K562 (cell line): ENCODE measurements at regions not wholly inside any gene's neighbourhood (a gene's known extent, or its start where the extent isn't known, plus 50 kb on each side); places are given as distances from the start of the nearest gene placed in this dataset.

Source experiments
- ATAC-seq: fragments of 200-7000 bp; cut with Tn5 transposase; 3 replicates; pipeline ENCODE4 v1.9.1; 2020; ENCODE audit warnings: moderate library complexity
- BruUV-seq: library from RNA; stranded (reverse); fragments of 400-500 nt; replicated peaks from 2 replicates; lab custom pipeline; 2021; lab: Mats Ljungman, UMichigan
- CTCF ChIA-PET: fragments of 300-600 bp; formaldehyde crosslinking; extraction: SDS; loops from one replicate; lab custom pipeline; 2021; ENCODE audit warnings: low intra/inter-chr PET ratio; lab: Yijun Ruan, JAX
- POLR2A ChIA-PET: fragments of 300-600, 350-650 bp; sonication (Branson Sonifier 250); formaldehyde crosslinking; extraction: SDS; loops from one replicate; lab custom pipeline; 2021; ENCODE audit warnings: antibody characterized with exemption, inconsistent platforms; lab: Yijun Ruan, JAX
- DNase-seq, 4 experiments: peaks; one replicate each; pipeline versions ENCODE4 v3.0.0 to v3.0.0-alpha.2; 2011 to 2018; ENCODE audit warnings: low spot score in 3 of 4, mixed read lengths in 3 of 4; ENCODE audit errors: extremely low read depth in 1 of 4
- FAIRE-seq: peaks from 2 replicates; lab custom pipeline; 2011; peaks lifted over from hg19 to GRCh38; lab: Jason Lieb, UNC
- H2AFZ ChIP-seq: 2 replicates; pipeline ENCODE4 v1.6.0; 2011; ENCODE audit warnings: low read depth, low read length, control low read depth, inconsistent platforms
- H3K27ac ChIP-seq: fragments of 200-600 bp; 3 replicates; pipeline ENCODE4 v1.8.0; 2011; ENCODE audit warnings: low read depth, mild to moderate bottlenecking, control low read depth, inconsistent platforms, low read length, moderate library complexity, mixed read lengths; ENCODE audit errors: extremely low read depth
- H3K27me3 ChIP-seq, 2 experiments: fragments of 300-600 bp in 1 of 2; 2 replicates in 1 of 2; 3 replicates in 1 of 2; pipeline versions ENCODE4 v1.6.0 to v1.8.0; 2011; ENCODE audit warnings: inconsistent platforms in 2 of 2, low read length in 2 of 2, mild to moderate bottlenecking in 1 of 2, mixed read lengths in 1 of 2, moderate library complexity in 1 of 2; ENCODE audit not compliant: control insufficient read depth in 2 of 2, insufficient read depth in 2 of 2
- H3K36me3 ChIP-seq: fragments of 300-600 bp; 3 replicates; pipeline ENCODE4 v1.8.0; 2011; ENCODE audit warnings: mild to moderate bottlenecking, low read length, inconsistent platforms; ENCODE audit not compliant: control insufficient read depth, insufficient read depth
- H3K4me1 ChIP-seq, 2 experiments: fragments of 200-600 bp in 1 of 2; replicated peaks in 1 of 2; 2 replicates in 1 of 2; 3 replicates in 1 of 2; pipeline versions ENCODE4 v1.5.1 to v1.8.0; 2011; ENCODE audit warnings: inconsistent platforms in 2 of 2, low read length in 2 of 2, mild to moderate bottlenecking in 1 of 2, mixed read lengths in 1 of 2, moderate library complexity in 1 of 2; ENCODE audit not compliant: control insufficient read depth in 2 of 2, insufficient read depth in 2 of 2
- H3K4me2 ChIP-seq: 2 replicates; pipeline ENCODE4 v1.6.1; 2011; ENCODE audit warnings: low read length, control low read depth, inconsistent platforms, mixed read lengths; ENCODE audit not compliant: insufficient read depth
- H3K4me3 ChIP-seq: fragments of 200-600 bp; sonication (generic), shearing (Covaris generic); 2 replicates; pipeline ENCODE4 v1.5.1; 2016; ENCODE audit warnings: control low read depth, inconsistent platforms
- H3K79me2 ChIP-seq: fragments of 200-600 bp; 3 replicates; pipeline ENCODE4 v1.8.0; 2011; ENCODE audit warnings: low read length, inconsistent platforms; ENCODE audit not compliant: control insufficient read depth, insufficient read depth
- H3K9ac ChIP-seq, 2 experiments: 2 replicates each; pipeline versions ENCODE4 v1.6.0 to v1.6.1; 2011; ENCODE audit warnings: low read depth in 2 of 2, low read length in 2 of 2, control low read depth in 1 of 2, inconsistent platforms in 1 of 2, mild to moderate bottlenecking in 1 of 2, mixed read lengths in 1 of 2; ENCODE audit not compliant: insufficient read depth in 1 of 2
- H3K9me1 ChIP-seq: one replicate; pipeline ENCODE4 v1.6.0; 2011; ENCODE audit warnings: inconsistent platforms, mild to moderate bottlenecking, low read length, moderate library complexity; ENCODE audit not compliant: control insufficient read depth, insufficient read depth
- H3K9me3 ChIP-seq: replicated peaks from 2 replicates; pipeline ENCODE4 v1.5.1; 2011; ENCODE audit warnings: low read depth, low read length, inconsistent platforms; ENCODE audit not compliant: control insufficient read depth, insufficient read depth
- H4K20me1 ChIP-seq: replicated peaks from 2 replicates; pipeline ENCODE4 v1.6.1; 2011; ENCODE audit warnings: low read length, inconsistent platforms, mixed read lengths; ENCODE audit not compliant: control insufficient read depth, insufficient read depth
- CEBPG ChIP-seq, 3 experiments: fragments of 200-800 bp in 1 of 3; sonication (Bioruptor generic) in 1 of 3; sonication (generic) in 1 of 3; formaldehyde crosslinking in 1 of 3; IDR thresholded peaks in 2 of 3; conservative IDR thresholded peaks in 1 of 3; 2 replicates each; pipeline versions ENCODE4 v1.6.1 to v1.8.0; 2016 to 2022; ENCODE audit warnings: missing compliant biosample characterization in 2 of 3, missing genetic modification characterization in 2 of 3, mild to moderate bottlenecking in 1 of 3, missing genetic modification reagents in 1 of 3
- CLOCK ChIP-seq: fragments of 250-450 bp; sonication (Bioruptor Pico); IDR thresholded peaks from 2 replicates; pipeline ENCODE4 v1.4.0; 2020; ENCODE audit warnings: mild to moderate bottlenecking, moderate library complexity, borderline replicate concordance
- MTA3 ChIP-seq: fragments of 450-650 bp; formaldehyde crosslinking; IDR thresholded peaks from 2 replicates; pipeline ENCODE4 v1.6.1; 2017; ENCODE audit warnings: mild to moderate bottlenecking, borderline replicate concordance
- NCOA2 ChIP-seq, 2 experiments: fragments of 450-650 bp; IDR thresholded peaks; 2 replicates each; pipeline ENCODE4 v1.6.1; 2018; ENCODE audit warnings: mild to moderate bottlenecking in 2 of 2, moderate library complexity in 1 of 2; ENCODE audit not compliant: partially characterized antibody in 2 of 2
- NFIX ChIP-seq: fragments of 250-450 bp; sonication (Bioruptor Pico); IDR thresholded peaks from 2 replicates; pipeline ENCODE4 v1.4.0; 2020; ENCODE audit warnings: low read depth, mild to moderate bottlenecking, moderate library complexity
- THAP12 ChIP-seq: fragments of 250-450 bp; sonication (Bioruptor Pico); IDR thresholded peaks from 2 replicates; pipeline ENCODE4 v1.9.0; 2021; ENCODE audit warnings: mild to moderate bottlenecking, inconsistent platforms
- ZNF263 ChIP-seq: sonication (generic); formaldehyde crosslinking; IDR thresholded peaks from 2 replicates; pipeline ENCODE4 v1.8.0; 2022; ENCODE audit warnings: mild to moderate bottlenecking, missing genetic modification reagents, borderline replicate concordance
- ZNF395 ChIP-seq: fragments of 200-800 bp; sonication (Bioruptor generic); IDR thresholded peaks from 2 replicates; pipeline ENCODE4 v1.6.1; 2017; ENCODE audit warnings: missing genetic modification characterization, missing compliant biosample characterization
- ZNF57 ChIP-seq: fragments of 450-650 bp; formaldehyde crosslinking; IDR thresholded peaks from 2 replicates; pipeline ENCODE4 v1.4.0; 2020; ENCODE audit warnings: mild to moderate bottlenecking, moderate library complexity
- WGBS: fragments of 100-300 bp; shearing (Covaris generic); methylation state at CpG from one replicate; pipeline ENCODE4 v1.1.6; 2016; ENCODE audit warnings: low coverage, mixed read lengths; ENCODE audit not compliant: insufficient coverage; ENCODE audit errors: missing lambda C conversion rate; 5-methylcytosine and 5-hydroxymethylcytosine counted together
- in situ Hi-C: fragments of 300-500 bp; cut with MboI; formaldehyde crosslinking; loops from 4 replicates; pipeline ENCODE4 v1.15.0; 2018; ENCODE audit warnings: inconsistent platforms, mixed read lengths
- intact Hi-C: fragments of 100-400 bp; cut with micrococcal nuclease; formaldehyde crosslinking; loops from 2 replicates; pipeline ENCODE4 v1.14.2; 2022
- TF ChIP-seq, protein P1 (sequence below): IDR thresholded peaks from 3 replicates; pipeline ENCODE4 v1.6.1; 2011; ENCODE audit warnings: borderline replicate concordance, mild to moderate bottlenecking, moderate library complexity; ENCODE audit not compliant: insufficient read length; ENCODE audit errors: extremely low read depth

- TF ChIP-seq ZNF395 (CRISPR knock-in tag), result no peak
- TF ChIP-seq, protein P1, sequence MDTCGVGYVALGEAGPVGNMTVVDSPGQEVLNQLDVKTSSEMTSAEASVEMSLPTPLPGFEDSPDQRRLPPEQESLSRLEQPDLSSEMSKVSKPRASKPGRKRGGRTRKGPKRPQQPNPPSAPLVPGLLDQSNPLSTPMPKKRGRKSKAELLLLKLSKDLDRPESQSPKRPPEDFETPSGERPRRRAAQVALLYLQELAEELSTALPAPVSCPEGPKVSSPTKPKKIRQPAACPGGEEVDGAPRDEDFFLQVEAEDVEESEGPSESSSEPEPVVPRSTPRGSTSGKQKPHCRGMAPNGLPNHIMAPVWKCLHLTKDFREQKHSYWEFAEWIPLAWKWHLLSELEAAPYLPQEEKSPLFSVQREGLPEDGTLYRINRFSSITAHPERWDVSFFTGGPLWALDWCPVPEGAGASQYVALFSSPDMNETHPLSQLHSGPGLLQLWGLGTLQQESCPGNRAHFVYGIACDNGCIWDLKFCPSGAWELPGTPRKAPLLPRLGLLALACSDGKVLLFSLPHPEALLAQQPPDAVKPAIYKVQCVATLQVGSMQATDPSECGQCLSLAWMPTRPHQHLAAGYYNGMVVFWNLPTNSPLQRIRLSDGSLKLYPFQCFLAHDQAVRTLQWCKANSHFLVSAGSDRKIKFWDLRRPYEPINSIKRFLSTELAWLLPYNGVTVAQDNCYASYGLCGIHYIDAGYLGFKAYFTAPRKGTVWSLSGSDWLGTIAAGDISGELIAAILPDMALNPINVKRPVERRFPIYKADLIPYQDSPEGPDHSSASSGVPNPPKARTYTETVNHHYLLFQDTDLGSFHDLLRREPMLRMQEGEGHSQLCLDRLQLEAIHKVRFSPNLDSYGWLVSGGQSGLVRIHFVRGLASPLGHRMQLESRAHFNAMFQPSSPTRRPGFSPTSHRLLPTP, result no peak
Observed at GRCh38 chr1:209430821-209431259, 152.7 kb upstream of the CAMK1G start (continued).

GRCh38 chr1:209431402-209431801, 152.1 kb upstream of the CAMK1G start:
- ATAC-seq, result no peak
- no peak overlapping the region for H3K9ac ChIP-seq
- in situ Hi-C loops, result no loop called here
- no peak for TF ChIP-seq CEBPG (CRISPR knock-in tag; IDR thresholded peaks at IDR 0.05)
- no peak for TF ChIP-seq CEBPG (tag; conservative IDR thresholded peaks at IDR 0.05 in 1 of 2, IDR thresholded peaks at IDR 0.05 in 1 of 2)
- no peak for TF ChIP-seq NCOA2 (IDR thresholded peaks at IDR 0.05; ENCODE audit: partially characterized antibody in 2 of 2)
- TF ChIP-seq THAP12 (CRISPR knock-in tag), result no peak
- TF ChIP-seq MTA3, result no peak
- TF ChIP-seq ZNF57 (CRISPR knock-in tag), result no peak
- TF ChIP-seq ZNF263 (CRISPR knock-in tag), result no peak
- no peak for TF ChIP-seq NFIX
- TF ChIP-seq CLOCK, result no peak

More at GRCh38 chr1:209431402-209431801, 152.1 kb upstream of the CAMK1G start:
- Histone ChIP-seq H3K4me3 (no peak overlapping the region), H3K9me3 (no peaks in the 10 kb centered on the region), H4K20me1 (no peaks in the 10 kb centered on the region), H3K4me1 (no peaks in the 10 kb centered on the region), H3K27me3 (peaks cover 0 to 4% of the 10 kb centered on the region in 2 experiments; a peak in 1 of 5 replicates), H3K27ac (no peak overlapping the region), H3K79me2 (no peaks in the 10 kb centered on the region), H2AFZ (no peak overlapping the region), H3K4me2 (no peak overlapping the region), H3K9me1 (no peaks in the 10 kb centered on the region), H3K36me3 (no peaks in the 10 kb centered on the region)
- DNase-seq (no peak), FAIRE-seq (no peak)
- ChIA-PET POLR2A (interaction anchor here (0.6 kb wide), 1 partner anchor 32 kb away, joined by 3 read pairs; no protein-coding TSS in a partner anchor), CTCF (no interaction called here)
- no TSS peak for BruUV-seq
- WGBS, result 0% methylated on average over 3 of the region's 3 CpGs
- intact Hi-C loops, result no loop called here
